ENCODE measurements at regions not wholly inside any gene's neighbourhood (a gene's known extent, or its start where the extent isn't known, plus 50 kb on each side); places are given as distances from the start of the nearest gene placed in this dataset.
A peak's percentile ranks its signal among the peaks of the same experiment; 100 is the strongest.

DNA sequence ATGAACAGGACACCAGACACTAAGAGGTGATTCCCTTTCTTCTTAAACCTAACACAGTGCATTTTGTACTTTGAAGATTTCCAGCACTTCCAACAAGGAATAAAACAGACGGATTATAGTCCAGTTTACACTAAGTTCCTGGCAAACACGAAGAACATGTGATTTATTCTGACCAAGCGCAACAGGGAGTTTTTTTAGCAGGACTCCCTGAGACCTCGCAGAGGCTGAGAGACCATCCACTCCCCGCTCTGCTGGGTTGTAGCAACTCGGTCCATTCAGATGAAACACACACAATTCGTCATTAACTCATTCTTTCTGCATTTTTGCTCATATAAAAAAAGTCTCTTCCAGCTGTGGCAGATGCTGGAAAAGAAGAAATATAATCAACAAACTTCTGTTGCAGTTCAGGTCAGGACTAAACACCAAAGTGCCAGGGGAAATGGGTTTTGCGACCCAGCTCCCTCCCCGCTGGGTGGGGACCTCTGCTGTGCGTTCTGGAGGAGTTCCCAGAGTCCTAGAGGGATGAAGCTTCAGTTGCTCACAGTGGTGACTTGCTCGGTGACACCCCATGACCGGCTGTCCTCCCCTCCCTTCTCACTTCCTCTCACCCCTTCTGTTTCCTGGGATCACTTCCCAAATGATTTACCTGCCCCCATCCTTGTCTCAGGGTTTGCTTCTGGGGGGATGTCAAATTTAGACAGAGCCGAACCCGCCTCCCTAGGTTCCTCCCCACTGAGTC, 52.5 kb downstream of the KCNF1 start:
- DNase-seq = no peak

DNA sequence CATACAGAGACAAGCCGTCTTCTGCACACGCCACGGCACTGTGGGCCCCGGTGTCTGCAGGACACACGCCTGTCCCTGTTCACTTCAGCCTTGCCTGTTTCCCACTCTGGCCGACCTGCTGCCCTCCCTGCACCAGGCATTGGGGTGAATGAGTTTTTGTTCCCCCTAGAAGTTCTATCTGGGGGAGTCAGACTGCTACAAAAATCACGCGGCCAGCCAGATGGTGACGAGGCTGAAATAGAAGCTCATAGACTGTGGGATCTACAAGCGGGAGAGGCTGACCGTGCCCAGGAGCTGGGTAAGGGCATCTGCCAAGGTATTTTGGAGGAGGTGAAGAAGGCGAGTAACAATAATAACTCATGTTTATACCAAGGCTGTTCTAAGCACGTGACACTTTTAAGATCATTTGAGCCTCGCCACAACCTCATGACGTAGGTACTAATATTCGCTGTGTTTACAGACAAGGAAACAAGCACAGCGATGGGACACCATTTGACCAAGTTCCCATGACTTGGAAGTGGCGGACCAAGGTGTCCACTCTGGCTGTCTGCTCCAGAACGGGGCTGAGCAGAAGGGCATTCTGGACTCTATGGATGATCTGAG, 53.6 kb downstream of the KCNF1 start:
- DNase-seq = peak in 3 of 58 donors; percentile 13 to 19 (median 17)

GRCh38 chr2:10966056-10966455, 54.3 kb downstream of the KCNF1 start:
- DNase-seq = no peak

- peak in 1 of 58 donors; percentile 45 for DNase-seq
Observed at GRCh38 chr2:10966741-10967140, 55.0 kb downstream of the KCNF1 start.

DNA sequence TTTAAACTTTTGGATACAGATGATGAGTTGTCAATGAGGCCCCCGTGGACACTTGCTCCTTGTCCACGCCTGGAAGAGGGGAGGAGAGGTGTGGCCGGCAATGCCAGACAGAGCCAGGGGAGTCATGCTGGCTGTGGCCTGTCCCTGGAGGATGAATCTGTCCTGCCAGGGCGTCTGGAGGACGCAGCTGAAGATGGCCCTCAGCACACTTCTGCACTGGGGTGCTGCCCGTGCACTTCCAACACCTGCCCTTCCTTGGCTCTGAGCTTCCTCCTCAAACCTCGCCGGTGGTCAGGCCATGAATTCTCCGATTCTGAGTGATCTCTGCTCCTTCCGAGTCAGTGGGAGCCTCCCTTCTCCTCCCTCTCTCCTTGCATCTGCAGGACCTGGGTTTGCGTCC, 56.4 kb downstream of the KCNF1 start:
- no peak for DNase-seq

- no peak for DNase-seq
Observed at GRCh38 chr2:10970666-10971065, 58.9 kb downstream of the KCNF1 start.

DNA sequence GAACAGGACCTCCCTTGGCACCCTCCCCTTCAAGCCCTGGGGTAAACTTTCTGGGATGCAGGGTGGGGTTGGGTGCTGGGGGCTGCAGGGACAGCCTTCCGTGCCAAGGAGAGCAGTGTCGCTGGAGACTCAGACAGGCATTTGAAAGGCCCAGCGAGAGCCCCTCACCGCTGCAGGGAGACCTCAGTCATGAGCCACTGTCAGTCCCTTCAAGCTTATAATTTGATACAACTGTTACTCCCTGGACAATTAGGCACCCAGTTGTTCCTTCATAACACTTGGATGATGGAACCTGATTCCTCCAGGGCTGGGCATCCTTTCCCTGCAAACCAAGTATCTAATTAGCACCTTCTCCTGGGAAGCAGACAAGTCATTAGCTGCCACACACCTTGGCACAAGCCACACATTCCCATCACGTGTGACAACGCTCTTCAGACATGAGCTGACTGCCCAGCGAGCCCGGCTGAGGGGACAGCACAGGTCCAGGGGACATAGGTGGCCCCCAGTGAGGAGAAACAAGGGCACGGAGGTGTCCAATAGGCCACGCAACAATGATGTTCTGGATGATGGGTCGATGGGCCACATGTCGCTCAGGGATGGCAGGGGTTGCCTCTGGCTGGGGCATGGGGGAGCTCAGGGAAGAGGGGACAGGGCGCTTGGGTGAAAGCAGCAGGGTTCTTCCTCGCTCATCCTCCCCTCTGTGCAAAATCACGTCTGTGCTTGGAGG, 59.6 kb downstream of the KCNF1 start:
- no peak for DNase-seq

GRCh38 chr2:10971888-10972260, 60.1 kb downstream of the KCNF1 start:
- DNase-seq = no peak

DNA sequence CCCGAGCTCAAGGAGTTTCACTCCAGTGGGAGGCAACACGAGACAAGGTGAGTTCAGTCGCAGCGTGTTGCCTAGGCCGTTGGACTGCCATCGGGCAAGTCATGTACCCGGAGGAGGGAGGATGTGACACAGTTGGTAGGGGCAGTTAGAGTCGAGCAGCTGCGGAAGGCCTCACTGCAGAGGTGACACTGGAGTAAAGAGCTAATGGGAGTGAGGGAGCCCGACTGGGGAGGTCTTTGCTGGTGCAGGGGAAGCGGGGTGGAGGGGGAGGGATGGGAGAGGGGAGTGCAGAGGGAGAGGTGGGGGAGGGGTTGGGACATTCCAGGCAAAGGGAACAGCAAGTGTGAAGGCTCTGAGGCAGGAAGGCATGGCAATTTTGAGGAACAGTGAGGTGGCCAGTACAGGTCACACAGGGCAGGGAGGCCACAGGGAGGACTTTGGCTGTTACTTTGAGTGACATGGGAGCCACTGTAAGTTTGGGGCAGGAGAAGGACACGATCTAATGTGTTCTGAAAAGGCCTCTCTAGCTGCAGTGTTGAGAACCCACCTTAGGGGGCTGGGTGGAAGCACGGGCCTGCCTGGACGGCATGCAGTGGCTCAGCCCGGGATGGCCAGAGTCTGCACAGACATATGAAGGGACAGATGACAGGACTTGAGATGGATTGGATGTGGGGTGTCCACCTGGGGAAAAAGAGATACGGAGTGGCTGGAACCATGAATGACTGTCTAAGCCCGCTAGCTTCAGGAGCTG, 61.1 kb downstream of the KCNF1 start:
- no peak for DNase-seq

GRCh38 chr2:10973766-10974165, 62.0 kb downstream of the KCNF1 start:
- DNase-seq = no peak

- no peak for DNase-seq
Observed at GRCh38 chr2:10977003-10977402, 65.3 kb downstream of the KCNF1 start.

GRCh38 chr2:10977621-10978020, 65.9 kb downstream of the KCNF1 start:
- DNase-seq = peak in 1 of 58 donors; percentile 19

DNA sequence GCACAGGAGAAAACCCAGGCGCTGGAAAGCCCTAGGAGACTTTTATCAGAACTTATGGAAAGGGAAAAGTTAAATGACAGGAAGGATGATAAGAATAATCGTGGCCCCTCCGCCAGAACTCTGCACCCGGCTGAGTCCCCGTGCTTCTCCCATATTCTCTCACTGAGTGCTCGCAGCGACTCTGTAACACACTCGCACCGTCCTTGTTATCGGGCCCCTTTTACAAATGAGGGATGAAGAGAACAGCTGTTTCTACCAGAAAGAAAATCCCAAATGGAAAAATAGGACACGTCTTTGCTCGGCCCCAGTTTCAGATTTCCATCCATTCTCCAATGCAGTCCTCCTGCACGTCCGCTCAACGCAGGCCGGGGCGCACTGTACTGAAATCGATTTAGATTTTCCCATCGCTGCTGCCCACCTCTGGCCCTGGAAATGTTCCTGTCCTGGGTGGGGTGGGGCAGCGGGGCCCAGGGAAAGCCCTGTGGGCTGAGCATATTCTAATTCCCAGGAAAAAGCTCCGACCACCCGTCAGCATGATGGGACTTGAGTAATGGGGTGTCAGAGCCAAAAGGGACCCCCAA, 66.4 kb downstream of the KCNF1 start:
- no peak for DNase-seq

DNA sequence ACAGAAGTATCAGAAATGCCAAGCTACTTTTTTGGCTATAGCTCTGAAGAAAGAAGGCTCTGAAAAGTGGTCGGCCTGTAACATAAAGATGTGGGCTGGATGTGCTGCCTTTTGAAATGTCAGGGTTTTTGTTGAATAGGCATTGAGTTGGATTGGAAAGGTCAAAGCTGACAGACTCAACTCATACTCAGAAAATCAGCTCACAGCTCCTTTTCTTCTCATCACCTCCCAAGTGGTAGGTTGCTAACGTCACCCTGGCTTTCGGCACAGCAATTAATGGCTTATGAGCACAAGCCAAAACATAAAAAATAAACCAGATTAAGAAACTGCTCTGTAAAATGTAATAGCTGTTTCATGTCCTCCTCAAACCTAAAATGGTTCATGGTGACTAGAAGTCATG, 68.3 kb downstream of the KCNF1 start:
- DNase-seq = no peak

- DNase-seq = peak in 1 of 58 donors; percentile 40
Observed at GRCh38 chr2:10980886-10981425, 69.2 kb downstream of the KCNF1 start.

- DNase-seq = peak in 1 of 58 donors; percentile 25
Observed at GRCh38 chr2:10981451-10981850, 69.7 kb downstream of the KCNF1 start.

DNA sequence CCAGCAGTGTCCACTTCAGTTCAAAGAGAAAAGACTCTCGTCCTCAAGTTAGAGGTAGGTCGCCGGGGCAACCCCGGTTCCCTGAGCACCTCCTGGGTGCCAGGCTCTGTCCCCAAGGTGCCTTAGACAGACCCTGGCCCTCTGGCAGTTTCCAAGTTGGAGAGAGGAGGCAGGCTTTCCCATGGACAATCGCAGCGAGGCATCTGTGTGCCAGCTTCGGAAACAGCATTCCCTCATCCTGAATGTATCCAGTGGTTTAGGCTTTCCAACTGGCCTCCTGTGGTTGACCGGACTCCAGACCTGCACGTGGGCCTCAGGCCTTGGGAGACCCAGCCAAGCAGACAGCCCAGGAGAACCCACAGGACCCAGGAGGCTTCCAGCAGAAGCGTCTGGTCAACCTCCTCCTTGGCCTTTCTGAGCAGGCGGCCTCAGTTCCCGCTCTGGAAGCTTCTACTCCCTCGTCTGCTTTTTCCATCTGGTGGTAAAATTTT, 70.3 kb downstream of the KCNF1 start:
- no peak for DNase-seq

GRCh38 chr2:10982931-10983701, 71.4 kb downstream of the KCNF1 start:
- peak in 21 of 58 donors; percentile 17 to 60 (median 32) for DNase-seq

DNA sequence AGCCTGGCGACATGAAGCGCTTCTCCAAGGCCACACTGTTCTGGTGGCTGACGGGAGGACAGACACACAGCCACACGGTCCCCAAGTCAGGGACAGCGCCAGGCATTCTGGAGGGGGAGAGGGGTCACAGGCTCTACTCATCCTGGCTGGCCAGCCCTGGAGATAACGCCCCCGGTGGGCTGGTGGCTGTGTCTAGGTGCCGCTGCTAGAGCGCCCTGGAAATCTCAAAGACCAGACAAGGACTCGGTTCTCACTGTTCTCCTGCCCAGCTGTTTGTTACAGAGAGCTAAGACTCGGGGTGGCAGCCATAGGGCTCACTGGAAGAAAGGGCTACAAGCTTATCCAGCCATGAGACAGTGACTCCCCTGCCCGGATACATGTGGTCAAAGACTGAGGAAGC, 72.0 kb downstream of the KCNF1 start:
- DNase-seq = no peak

All from anterior cingulate cortex (tissue), 58 donors.